A673 (cell line): ENCODE measurements at regions not wholly inside any gene's neighbourhood (a gene's known extent, or its start where the extent isn't known, plus 50 kb on each side); places are given as distances from the start of the nearest gene placed in this dataset.

ENCODE experiments used
- CTCF ChIP-seq: fragments of 300-800, 200-600 bp; sonication (generic); conservative IDR thresholded peaks from 2 replicates; pipeline ENCODE4 v1.5.1; 2017; ENCODE audit warnings: low read depth, mild to moderate bottlenecking, antibody characterized with exemption, low read length, moderate library complexity, mixed read lengths
- EZH2 ChIP-seq: fragments of 200-600 bp; sonication (generic); IDR thresholded peaks from 2 replicates; pipeline ENCODE4 v1.6.1; 2017; ENCODE audit warnings: borderline replicate concordance, low read depth, mild to moderate bottlenecking, mixed read lengths, antibody characterized with exemption, low read length; ENCODE audit not compliant: poor library complexity, severe bottlenecking

DNA sequence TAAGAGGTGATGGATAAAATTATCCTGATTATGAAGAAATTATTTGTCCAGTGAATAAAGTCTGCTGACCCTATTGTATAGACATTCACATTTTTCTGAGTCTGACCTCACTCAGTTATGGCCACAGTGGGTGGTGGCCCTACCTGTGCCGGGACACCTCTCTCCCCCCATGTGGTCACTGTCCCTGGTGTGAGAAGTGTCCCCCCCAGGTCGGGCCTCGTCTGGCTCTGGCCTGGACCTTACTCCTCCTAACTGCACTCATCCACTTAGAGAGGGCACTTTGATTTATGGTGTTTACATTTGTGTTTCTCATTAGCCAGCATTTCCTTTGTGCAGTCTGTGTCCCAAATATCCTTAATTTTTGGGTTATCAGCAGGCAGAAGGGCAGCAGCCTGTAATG is 59.6 kb upstream of the ZNF32 start:
- TF ChIP-seq CTCF, result no peak
- TF ChIP-seq EZH2, result no peak
